OCI-LY3 (cell line): ENCODE measurements at regions not wholly inside any gene's neighbourhood (a gene's known extent, or its start where the extent isn't known, plus 50 kb on each side); places are given as distances from the start of the nearest gene placed in this dataset.

Experiments used
- EZH2phosphoT487 ChIP-seq: fragments of 200-600 bp; shearing (Covaris generic); IDR thresholded peaks from 2 replicates; pipeline ENCODE4 v1.6.1; 2018; ENCODE audit warnings: antibody characterized with exemption, mixed run types, low read depth
- TF ChIP-seq, protein P1 (sequence below): fragments of 200-600, 300-600 bp; sonication (generic); IDR thresholded peaks from 2 replicates; pipeline ENCODE4 v1.5.1; 2014; ENCODE audit warnings: antibody characterized with exemption, low read length, low read depth

DNA sequence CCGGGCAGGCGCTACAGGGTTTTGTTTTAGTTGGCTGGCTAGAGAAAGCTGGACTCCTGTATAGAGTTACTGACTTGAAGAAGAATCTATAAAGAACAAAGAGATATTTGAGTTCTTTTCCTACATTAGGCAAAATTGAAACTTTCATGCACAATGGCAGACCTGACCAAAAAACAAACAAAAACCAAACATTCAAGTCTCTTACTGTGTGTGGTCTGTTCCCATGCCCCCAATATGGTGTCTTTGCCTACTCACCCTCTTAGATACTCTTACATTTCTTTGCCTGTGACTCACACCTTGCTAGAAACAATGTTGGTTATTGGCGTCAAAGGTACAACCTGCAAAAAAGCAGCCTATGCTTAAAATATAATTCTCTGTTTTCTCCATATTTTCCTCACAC lies 109.5 kb upstream of the TMC3 start:
- TF ChIP-seq, protein P1, sequence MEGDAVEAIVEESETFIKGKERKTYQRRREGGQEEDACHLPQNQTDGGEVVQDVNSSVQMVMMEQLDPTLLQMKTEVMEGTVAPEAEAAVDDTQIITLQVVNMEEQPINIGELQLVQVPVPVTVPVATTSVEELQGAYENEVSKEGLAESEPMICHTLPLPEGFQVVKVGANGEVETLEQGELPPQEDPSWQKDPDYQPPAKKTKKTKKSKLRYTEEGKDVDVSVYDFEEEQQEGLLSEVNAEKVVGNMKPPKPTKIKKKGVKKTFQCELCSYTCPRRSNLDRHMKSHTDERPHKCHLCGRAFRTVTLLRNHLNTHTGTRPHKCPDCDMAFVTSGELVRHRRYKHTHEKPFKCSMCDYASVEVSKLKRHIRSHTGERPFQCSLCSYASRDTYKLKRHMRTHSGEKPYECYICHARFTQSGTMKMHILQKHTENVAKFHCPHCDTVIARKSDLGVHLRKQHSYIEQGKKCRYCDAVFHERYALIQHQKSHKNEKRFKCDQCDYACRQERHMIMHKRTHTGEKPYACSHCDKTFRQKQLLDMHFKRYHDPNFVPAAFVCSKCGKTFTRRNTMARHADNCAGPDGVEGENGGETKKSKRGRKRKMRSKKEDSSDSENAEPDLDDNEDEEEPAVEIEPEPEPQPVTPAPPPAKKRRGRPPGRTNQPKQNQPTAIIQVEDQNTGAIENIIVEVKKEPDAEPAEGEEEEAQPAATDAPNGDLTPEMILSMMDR, result no peak
- no peak for TF ChIP-seq EZH2phosphoT487
